HG02885 (cell line): ENCODE measurements at regions not wholly inside any gene's neighbourhood (a gene's known extent, or its start where the extent isn't known, plus 50 kb on each side); places are given as distances from the start of the nearest gene placed in this dataset.

Experiments
- ATAC-seq: cut with Tn5 transposase; IDR thresholded peaks from one replicate; pipeline ENCODE4 v1.9.1; 2021; ENCODE audit warnings: mild to moderate bottlenecking; ENCODE audit not compliant: unreplicated experiment, poor library complexity

- no peak for ATAC-seq
These were observed 1074.5 kb downstream of the TBC1D22A start for GRCh38 chr22:47836957-47837356.

- no peak for ATAC-seq
These were observed 1073.3 kb downstream of the TBC1D22A start for GRCh38 chr22:47835726-47836125.

GRCh38 chr22:47826016-47826415, 1063.6 kb downstream of the TBC1D22A start:
- no peak for ATAC-seq

- ATAC-seq: no peak
These were observed 1060.0 kb downstream of the TBC1D22A start for GRCh38 chr22:47822422-47822821.

GRCh38 chr22:47818496-47818895, 1056.0 kb downstream of the TBC1D22A start:
- no peak for ATAC-seq

- ATAC-seq: no peak
These were observed 1054.9 kb downstream of the TBC1D22A start for GRCh38 chr22:47817380-47817779.

GRCh38 chr22:47816863-47817210, 1054.4 kb downstream of the TBC1D22A start:
- ATAC-seq: no peak

- no peak for ATAC-seq
These were observed 1053.8 kb downstream of the TBC1D22A start for GRCh38 chr22:47816121-47816862.

GRCh38 chr22:47814474-47814873, 1052.0 kb downstream of the TBC1D22A start:
- ATAC-seq: no peak

GRCh38 chr22:47813661-47814060, 1051.2 kb downstream of the TBC1D22A start:
- no peak for ATAC-seq

- ATAC-seq: no peak
These were observed 1049.5 kb downstream of the TBC1D22A start for GRCh38 chr22:47811971-47812370.

GRCh38 chr22:47810505-47811500, 1048.4 kb downstream of the TBC1D22A start:
- ATAC-seq: no peak

GRCh38 chr22:47808886-47809620, 1046.6 kb downstream of the TBC1D22A start:
- ATAC-seq: no peak

- ATAC-seq: no peak
These were observed 1045.8 kb downstream of the TBC1D22A start for GRCh38 chr22:47808236-47808635.

GRCh38 chr22:47807506-47807905, 1045.1 kb downstream of the TBC1D22A start:
- no peak for ATAC-seq

- no peak for ATAC-seq
These were observed 1044.4 kb downstream of the TBC1D22A start for GRCh38 chr22:47806894-47807293.

- ATAC-seq: no peak
These were observed 1043.0 kb downstream of the TBC1D22A start for GRCh38 chr22:47805394-47805935.

GRCh38 chr22:47804281-47804680, 1041.8 kb downstream of the TBC1D22A start:
- ATAC-seq: no peak

- ATAC-seq: no peak
These were observed 1040.0 kb downstream of the TBC1D22A start for GRCh38 chr22:47802421-47802820.

- no peak for ATAC-seq
These were observed 1039.2 kb downstream of the TBC1D22A start for GRCh38 chr22:47801541-47802245.
